K562 (cell line): ENCODE measurements at regions not wholly inside any gene's neighbourhood (a gene's known extent, or its start where the extent isn't known, plus 50 kb on each side); places are given as distances from the start of the nearest gene placed in this dataset.

Experiments
- ATAC-seq: fragments of 200-7000 bp; cut with Tn5 transposase; 3 replicates; pipeline ENCODE4 v1.9.1; 2020; ENCODE audit warnings: moderate library complexity
- BruUV-seq: library from RNA; stranded (reverse); fragments of 400-500 nt; replicated peaks from 2 replicates; lab custom pipeline; 2021; lab: Mats Ljungman, UMichigan
- CTCF ChIA-PET: fragments of 300-600 bp; formaldehyde crosslinking; extraction: SDS; loops from one replicate; lab custom pipeline; 2021; ENCODE audit warnings: low intra/inter-chr PET ratio; lab: Yijun Ruan, JAX
- POLR2A ChIA-PET: fragments of 300-600, 350-650 bp; sonication (Branson Sonifier 250); formaldehyde crosslinking; extraction: SDS; loops from one replicate; lab custom pipeline; 2021; ENCODE audit warnings: antibody characterized with exemption, inconsistent platforms; lab: Yijun Ruan, JAX
- DNase-seq, 4 experiments: peaks; one replicate each; pipeline versions ENCODE4 v3.0.0 to v3.0.0-alpha.2; 2011 to 2018; ENCODE audit warnings: low spot score in 3 of 4, mixed read lengths in 3 of 4; ENCODE audit errors: extremely low read depth in 1 of 4
- FAIRE-seq: peaks from 2 replicates; lab custom pipeline; 2011; peaks lifted over from hg19 to GRCh38; lab: Jason Lieb, UNC
- H2AFZ ChIP-seq: 2 replicates; pipeline ENCODE4 v1.6.0; 2011; ENCODE audit warnings: low read depth, low read length, control low read depth, inconsistent platforms
- H3K27ac ChIP-seq: fragments of 200-600 bp; 3 replicates; pipeline ENCODE4 v1.8.0; 2011; ENCODE audit warnings: low read depth, mild to moderate bottlenecking, control low read depth, inconsistent platforms, low read length, moderate library complexity, mixed read lengths; ENCODE audit errors: extremely low read depth
- H3K27me3 ChIP-seq, 2 experiments: fragments of 300-600 bp in 1 of 2; 2 replicates in 1 of 2; 3 replicates in 1 of 2; pipeline versions ENCODE4 v1.6.0 to v1.8.0; 2011; ENCODE audit warnings: inconsistent platforms in 2 of 2, low read length in 2 of 2, mild to moderate bottlenecking in 1 of 2, mixed read lengths in 1 of 2, moderate library complexity in 1 of 2; ENCODE audit not compliant: control insufficient read depth in 2 of 2, insufficient read depth in 2 of 2
- H3K36me3 ChIP-seq: fragments of 300-600 bp; 3 replicates; pipeline ENCODE4 v1.8.0; 2011; ENCODE audit warnings: mild to moderate bottlenecking, low read length, inconsistent platforms; ENCODE audit not compliant: control insufficient read depth, insufficient read depth
- H3K4me1 ChIP-seq, 2 experiments: fragments of 200-600 bp in 1 of 2; replicated peaks in 1 of 2; 2 replicates in 1 of 2; 3 replicates in 1 of 2; pipeline versions ENCODE4 v1.5.1 to v1.8.0; 2011; ENCODE audit warnings: inconsistent platforms in 2 of 2, low read length in 2 of 2, mild to moderate bottlenecking in 1 of 2, mixed read lengths in 1 of 2, moderate library complexity in 1 of 2; ENCODE audit not compliant: control insufficient read depth in 2 of 2, insufficient read depth in 2 of 2
- H3K4me2 ChIP-seq: 2 replicates; pipeline ENCODE4 v1.6.1; 2011; ENCODE audit warnings: low read length, control low read depth, inconsistent platforms, mixed read lengths; ENCODE audit not compliant: insufficient read depth
- H3K4me3 ChIP-seq: fragments of 200-600 bp; sonication (generic), shearing (Covaris generic); 2 replicates; pipeline ENCODE4 v1.5.1; 2016; ENCODE audit warnings: control low read depth, inconsistent platforms
- H3K79me2 ChIP-seq: fragments of 200-600 bp; 3 replicates; pipeline ENCODE4 v1.8.0; 2011; ENCODE audit warnings: low read length, inconsistent platforms; ENCODE audit not compliant: control insufficient read depth, insufficient read depth
- H3K9ac ChIP-seq, 2 experiments: 2 replicates each; pipeline versions ENCODE4 v1.6.0 to v1.6.1; 2011; ENCODE audit warnings: low read depth in 2 of 2, low read length in 2 of 2, control low read depth in 1 of 2, inconsistent platforms in 1 of 2, mild to moderate bottlenecking in 1 of 2, mixed read lengths in 1 of 2; ENCODE audit not compliant: insufficient read depth in 1 of 2
- H3K9me1 ChIP-seq: one replicate; pipeline ENCODE4 v1.6.0; 2011; ENCODE audit warnings: inconsistent platforms, mild to moderate bottlenecking, low read length, moderate library complexity; ENCODE audit not compliant: control insufficient read depth, insufficient read depth
- H3K9me3 ChIP-seq: replicated peaks from 2 replicates; pipeline ENCODE4 v1.5.1; 2011; ENCODE audit warnings: low read depth, low read length, inconsistent platforms; ENCODE audit not compliant: control insufficient read depth, insufficient read depth
- H4K20me1 ChIP-seq: replicated peaks from 2 replicates; pipeline ENCODE4 v1.6.1; 2011; ENCODE audit warnings: low read length, inconsistent platforms, mixed read lengths; ENCODE audit not compliant: control insufficient read depth, insufficient read depth
- CBFA2T3 ChIP-seq: fragments of 450-650 bp; IDR thresholded peaks from 2 replicates; pipeline ENCODE4 v1.6.1; 2017
- EP300 ChIP-seq: IDR thresholded peaks from 2 replicates; pipeline ENCODE4 v1.6.1; 2012; ENCODE audit warnings: low read length, improper control_type of control experiment
- FOXA3 ChIP-seq, 2 experiments: fragments of 450-650 bp in 1 of 2; sonication (generic) in 1 of 2; formaldehyde crosslinking; IDR thresholded peaks in 1 of 2; conservative IDR thresholded peaks in 1 of 2; 2 replicates each; pipeline versions ENCODE4 v1.4.0 to v1.8.0; 2020 to 2022; ENCODE audit warnings: mild to moderate bottlenecking in 2 of 2, missing genetic modification reagents in 1 of 2
- GABPA ChIP-seq: fragments of 200-800 bp; sonication (Bioruptor generic); conservative IDR thresholded peaks from 2 replicates; pipeline ENCODE4 v1.6.1; 2016; ENCODE audit warnings: low read depth, missing genetic modification characterization, missing compliant biosample characterization
- JUND ChIP-seq, 2 experiments: IDR thresholded peaks; 2 replicates in 1 of 2; 3 replicates in 1 of 2; pipeline ENCODE4 v1.6.1; 2011; ENCODE audit warnings: borderline replicate concordance in 2 of 2, low read depth in 2 of 2, low read length in 2 of 2, improper control_type of control experiment in 1 of 2, missing biosample characterization in 1 of 2, missing genetic modification characterization in 1 of 2, missing genetic modification reagents in 1 of 2
- KDM1A ChIP-seq, 2 experiments: fragments of 450-650 bp; IDR thresholded peaks; 2 replicates each; pipeline ENCODE4 v1.6.1; 2016; ENCODE audit warnings: mild to moderate bottlenecking in 2 of 2
- NFIX ChIP-seq: fragments of 250-450 bp; sonication (Bioruptor Pico); IDR thresholded peaks from 2 replicates; pipeline ENCODE4 v1.4.0; 2020; ENCODE audit warnings: low read depth, mild to moderate bottlenecking, moderate library complexity
- RAD21 ChIP-seq, 2 experiments: fragments of 250-450 bp in 1 of 2; fragments of 450-650 bp in 1 of 2; sonication (Bioruptor Pico) in 1 of 2; formaldehyde crosslinking in 1 of 2; IDR thresholded peaks in 1 of 2; conservative IDR thresholded peaks in 1 of 2; 2 replicates each; pipeline versions ENCODE4 v1.4.0 to v1.8.0; 2020 to 2022; ENCODE audit warnings: mild to moderate bottlenecking in 2 of 2, moderate library complexity in 1 of 2
- RBBP5 ChIP-seq: fragments of 200-600 bp; sonication (generic); IDR thresholded peaks from 2 replicates; pipeline ENCODE4 v1.6.1; 2012; ENCODE audit warnings: borderline replicate concordance, mild to moderate bottlenecking, low read length, control low read depth, inconsistent platforms; ENCODE audit not compliant: insufficient read depth, poor library complexity, severe bottlenecking
- WGBS: fragments of 100-300 bp; shearing (Covaris generic); methylation state at CpG from one replicate; pipeline ENCODE4 v1.1.6; 2016; ENCODE audit warnings: low coverage, mixed read lengths; ENCODE audit not compliant: insufficient coverage; ENCODE audit errors: missing lambda C conversion rate; 5-methylcytosine and 5-hydroxymethylcytosine counted together
- in situ Hi-C: fragments of 300-500 bp; cut with MboI; formaldehyde crosslinking; loops from 4 replicates; pipeline ENCODE4 v1.15.0; 2018; ENCODE audit warnings: inconsistent platforms, mixed read lengths
- intact Hi-C: fragments of 100-400 bp; cut with micrococcal nuclease; formaldehyde crosslinking; loops from 2 replicates; pipeline ENCODE4 v1.14.2; 2022
- TF ChIP-seq, protein P1 (sequence below): sonication (generic); formaldehyde crosslinking; IDR thresholded peaks from 2 replicates; pipeline ENCODE4 v1.8.1; 2023; ENCODE audit warnings: mild to moderate bottlenecking, missing genetic modification reagents
- TF ChIP-seq, protein P2 (sequence below): fragments of 200-800 bp; sonication (Bioruptor generic); IDR thresholded peaks from 2 replicates; pipeline ENCODE4 v1.6.1; 2017; ENCODE audit warnings: missing genetic modification characterization, missing compliant biosample characterization
- TF ChIP-seq, protein P3 (sequence below): sonication (generic); formaldehyde crosslinking; IDR thresholded peaks from 2 replicates; pipeline ENCODE4 v1.8.1; 2023; ENCODE audit warnings: mild to moderate bottlenecking, missing genetic modification reagents
- TF ChIP-seq, protein P4 (sequence below): fragments of 450-650 bp; IDR thresholded peaks from 2 replicates; pipeline ENCODE4 v1.6.1; 2018; ENCODE audit warnings: mild to moderate bottlenecking, low read depth; ENCODE audit not compliant: partially characterized antibody
- TF ChIP-seq, protein P5 (sequence below): fragments of 250-450 bp; sonication (Bioruptor Pico); IDR thresholded peaks from 2 replicates; pipeline ENCODE4 v1.8.0; 2021; ENCODE audit warnings: borderline replicate concordance, mild to moderate bottlenecking, moderate library complexity; ENCODE audit not compliant: poor library complexity, severe bottlenecking

DNA sequence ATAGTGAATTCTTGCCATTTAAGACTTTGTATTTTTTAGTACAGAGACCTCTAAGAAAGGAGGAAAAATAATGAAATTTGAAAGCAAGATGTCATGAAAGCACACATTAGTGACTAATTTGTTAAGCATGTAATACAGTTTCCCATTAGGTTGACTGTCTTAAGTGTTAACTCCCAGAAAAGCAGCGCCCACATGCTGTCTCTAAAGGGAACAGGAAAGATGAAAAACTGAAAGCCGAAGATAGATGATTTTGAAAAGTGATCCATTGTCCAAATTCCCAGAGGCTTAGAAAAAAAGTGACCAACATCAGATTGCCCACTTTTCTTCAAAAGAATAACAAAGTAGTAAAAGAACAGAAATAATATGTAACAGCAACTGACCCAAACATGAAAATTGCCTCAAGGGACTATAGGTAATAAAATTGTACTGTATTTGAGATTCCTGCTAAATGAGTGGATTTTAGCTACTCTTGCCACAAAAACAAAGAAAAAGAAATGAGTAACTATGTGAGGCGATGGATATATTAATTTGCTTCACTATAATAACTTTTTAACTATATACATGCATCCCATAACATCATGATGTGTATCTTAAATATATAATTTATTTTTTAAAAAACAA lies 83.2 kb upstream of the OGFRL1 start:
- Histone ChIP-seq H3K4me1 (no peaks in the 10 kb centered on the region), H3K27ac (no peak overlapping the region), H3K9ac (no peak overlapping the region), H3K9me1 (no peaks in the 10 kb centered on the region), H4K20me1 (no peaks in the 10 kb centered on the region), H3K79me2 (no peaks in the 10 kb centered on the region), H3K36me3 (no peaks in the 10 kb centered on the region), H3K27me3 (no peaks in the 10 kb centered on the region), H3K4me2 (no peak overlapping the region), H2AFZ (no peak overlapping the region), H3K4me3 (no peak overlapping the region), H3K9me3 (no peaks in the 10 kb centered on the region)
- in situ Hi-C loops (no loop called here), intact Hi-C loops (no loop called here)
- no peak for FAIRE-seq
- no peak for ATAC-seq
- CTCF ChIA-PET, result no interaction called here
- DNase-seq, result no peak
- WGBS, result 0% methylated on average over 3 of the region's 3 CpGs
- TF ChIP-seq, protein P1, sequence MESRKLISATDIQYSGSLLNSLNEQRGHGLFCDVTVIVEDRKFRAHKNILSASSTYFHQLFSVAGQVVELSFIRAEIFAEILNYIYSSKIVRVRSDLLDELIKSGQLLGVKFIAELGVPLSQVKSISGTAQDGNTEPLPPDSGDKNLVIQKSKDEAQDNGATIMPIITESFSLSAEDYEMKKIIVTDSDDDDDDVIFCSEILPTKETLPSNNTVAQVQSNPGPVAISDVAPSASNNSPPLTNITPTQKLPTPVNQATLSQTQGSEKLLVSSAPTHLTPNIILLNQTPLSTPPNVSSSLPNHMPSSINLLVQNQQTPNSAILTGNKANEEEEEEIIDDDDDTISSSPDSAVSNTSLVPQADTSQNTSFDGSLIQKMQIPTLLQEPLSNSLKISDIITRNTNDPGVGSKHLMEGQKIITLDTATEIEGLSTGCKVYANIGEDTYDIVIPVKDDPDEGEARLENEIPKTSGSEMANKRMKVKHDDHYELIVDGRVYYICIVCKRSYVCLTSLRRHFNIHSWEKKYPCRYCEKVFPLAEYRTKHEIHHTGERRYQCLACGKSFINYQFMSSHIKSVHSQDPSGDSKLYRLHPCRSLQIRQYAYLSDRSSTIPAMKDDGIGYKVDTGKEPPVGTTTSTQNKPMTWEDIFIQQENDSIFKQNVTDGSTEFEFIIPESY (CRISPR knock-in tag), result no peak
- TF ChIP-seq, protein P2, sequence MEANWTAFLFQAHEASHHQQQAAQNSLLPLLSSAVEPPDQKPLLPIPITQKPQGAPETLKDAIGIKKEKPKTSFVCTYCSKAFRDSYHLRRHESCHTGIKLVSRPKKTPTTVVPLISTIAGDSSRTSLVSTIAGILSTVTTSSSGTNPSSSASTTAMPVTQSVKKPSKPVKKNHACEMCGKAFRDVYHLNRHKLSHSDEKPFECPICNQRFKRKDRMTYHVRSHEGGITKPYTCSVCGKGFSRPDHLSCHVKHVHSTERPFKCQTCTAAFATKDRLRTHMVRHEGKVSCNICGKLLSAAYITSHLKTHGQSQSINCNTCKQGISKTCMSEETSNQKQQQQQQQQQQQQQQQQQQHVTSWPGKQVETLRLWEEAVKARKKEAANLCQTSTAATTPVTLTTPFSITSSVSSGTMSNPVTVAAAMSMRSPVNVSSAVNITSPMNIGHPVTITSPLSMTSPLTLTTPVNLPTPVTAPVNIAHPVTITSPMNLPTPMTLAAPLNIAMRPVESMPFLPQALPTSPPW (CRISPR knock-in tag), result no peak
- TF ChIP-seq JUND (IDR thresholded peaks at IDR 0.05; ENCODE audit: borderline replicate concordance, low read depth, low read length) (no peak), JUND (tag; IDR thresholded peaks at IDR 0.05; ENCODE audit: borderline replicate concordance, low read depth, low read length) (no peak), RBBP5 (no peak), RAD21 (CRISPR knock-in tag; conservative IDR thresholded peaks at IDR 0.05 in 1 of 2, IDR thresholded peaks at IDR 0.05 in 1 of 2) (no peak), FOXA3 (CRISPR knock-in tag; conservative IDR thresholded peaks at IDR 0.05 in 1 of 2, IDR thresholded peaks at IDR 0.05 in 1 of 2) (no peak), KDM1A (IDR thresholded peaks at IDR 0.05) (no peak), GABPA (tag) (no peak), NFIX (CRISPR knock-in tag) (no peak), EP300 (no peak), CBFA2T3 (no peak)
- TF ChIP-seq, protein P3, sequence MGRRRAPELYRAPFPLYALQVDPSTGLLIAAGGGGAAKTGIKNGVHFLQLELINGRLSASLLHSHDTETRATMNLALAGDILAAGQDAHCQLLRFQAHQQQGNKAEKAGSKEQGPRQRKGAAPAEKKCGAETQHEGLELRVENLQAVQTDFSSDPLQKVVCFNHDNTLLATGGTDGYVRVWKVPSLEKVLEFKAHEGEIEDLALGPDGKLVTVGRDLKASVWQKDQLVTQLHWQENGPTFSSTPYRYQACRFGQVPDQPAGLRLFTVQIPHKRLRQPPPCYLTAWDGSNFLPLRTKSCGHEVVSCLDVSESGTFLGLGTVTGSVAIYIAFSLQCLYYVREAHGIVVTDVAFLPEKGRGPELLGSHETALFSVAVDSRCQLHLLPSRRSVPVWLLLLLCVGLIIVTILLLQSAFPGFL (CRISPR knock-in tag), result no peak
- TF ChIP-seq, protein P4, sequence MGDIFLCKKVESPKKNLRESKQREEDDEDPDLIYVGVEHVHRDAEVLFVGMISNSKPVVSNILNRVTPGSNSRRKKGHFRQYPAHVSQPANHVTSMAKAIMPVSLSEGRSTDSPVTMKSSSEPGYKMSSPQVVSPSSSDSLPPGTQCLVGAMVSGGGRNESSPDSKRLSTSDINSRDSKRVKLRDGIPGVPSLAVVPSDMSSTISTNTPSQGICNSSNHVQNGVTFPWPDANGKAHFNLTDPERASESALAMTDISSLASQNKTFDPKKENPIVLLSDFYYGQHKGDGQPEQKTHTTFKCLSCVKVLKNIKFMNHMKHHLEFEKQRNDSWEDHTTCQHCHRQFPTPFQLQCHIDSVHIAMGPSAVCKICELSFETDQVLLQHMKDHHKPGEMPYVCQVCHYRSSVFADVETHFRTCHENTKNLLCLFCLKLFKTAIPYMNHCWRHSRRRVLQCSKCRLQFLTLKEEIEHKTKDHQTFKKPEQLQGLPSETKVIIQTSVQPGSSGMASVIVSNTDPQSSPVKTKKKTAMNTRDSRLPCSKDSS, result no peak
- TF ChIP-seq, protein P5, sequence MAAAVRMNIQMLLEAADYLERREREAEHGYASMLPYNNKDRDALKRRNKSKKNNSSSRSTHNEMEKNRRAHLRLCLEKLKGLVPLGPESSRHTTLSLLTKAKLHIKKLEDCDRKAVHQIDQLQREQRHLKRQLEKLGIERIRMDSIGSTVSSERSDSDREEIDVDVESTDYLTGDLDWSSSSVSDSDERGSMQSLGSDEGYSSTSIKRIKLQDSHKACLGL, result no peak
- BruUV-seq, result no TSS peak
- POLR2A ChIA-PET, result no interaction called here
